Neural cell (in vitro differentiated cells): ENCODE measurements at regions not wholly inside any gene's neighbourhood (a gene's known extent, or its start where the extent isn't known, plus 50 kb on each side); places are given as distances from the start of the nearest gene placed in this dataset.

ENCODE experiments used
- POLR2AphosphoS5 ChIP-seq: IDR thresholded peaks from 2 replicates; pipeline ENCODE4 v1.6.1; 2012
- TF ChIP-seq, protein P1 (sequence below): fragments of 450-650 bp; IDR thresholded peaks from 2 replicates; pipeline ENCODE4 v1.5.1; 2014; ENCODE audit warnings: antibody characterized with exemption, mild to moderate bottlenecking, moderate library complexity; ENCODE audit not compliant: poor library complexity, severe bottlenecking
- TF ChIP-seq, protein P2 (sequence below): IDR thresholded peaks from 2 replicates; pipeline ENCODE4 v1.6.1; 2012; ENCODE audit warnings: borderline replicate concordance

DNA sequence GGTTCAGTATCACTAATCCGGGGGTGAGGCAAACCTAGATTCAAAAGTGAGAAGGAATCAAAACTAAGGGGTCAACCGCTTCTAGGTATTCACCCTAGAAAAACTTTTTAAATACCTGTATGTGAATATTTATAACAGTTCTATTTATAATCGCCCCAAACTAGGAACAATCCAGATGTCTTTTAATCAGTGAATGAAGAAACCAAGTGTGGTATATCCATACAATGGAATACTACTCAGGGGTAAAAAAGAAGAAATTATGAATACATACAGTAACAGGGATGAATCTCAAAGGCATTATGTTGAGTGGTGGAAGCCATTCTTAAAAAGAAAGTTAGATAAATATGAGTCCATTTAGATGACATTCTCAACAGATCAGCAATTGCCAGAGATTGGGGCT is 178.0 kb upstream of the BLID start:
- TF ChIP-seq, protein P1, sequence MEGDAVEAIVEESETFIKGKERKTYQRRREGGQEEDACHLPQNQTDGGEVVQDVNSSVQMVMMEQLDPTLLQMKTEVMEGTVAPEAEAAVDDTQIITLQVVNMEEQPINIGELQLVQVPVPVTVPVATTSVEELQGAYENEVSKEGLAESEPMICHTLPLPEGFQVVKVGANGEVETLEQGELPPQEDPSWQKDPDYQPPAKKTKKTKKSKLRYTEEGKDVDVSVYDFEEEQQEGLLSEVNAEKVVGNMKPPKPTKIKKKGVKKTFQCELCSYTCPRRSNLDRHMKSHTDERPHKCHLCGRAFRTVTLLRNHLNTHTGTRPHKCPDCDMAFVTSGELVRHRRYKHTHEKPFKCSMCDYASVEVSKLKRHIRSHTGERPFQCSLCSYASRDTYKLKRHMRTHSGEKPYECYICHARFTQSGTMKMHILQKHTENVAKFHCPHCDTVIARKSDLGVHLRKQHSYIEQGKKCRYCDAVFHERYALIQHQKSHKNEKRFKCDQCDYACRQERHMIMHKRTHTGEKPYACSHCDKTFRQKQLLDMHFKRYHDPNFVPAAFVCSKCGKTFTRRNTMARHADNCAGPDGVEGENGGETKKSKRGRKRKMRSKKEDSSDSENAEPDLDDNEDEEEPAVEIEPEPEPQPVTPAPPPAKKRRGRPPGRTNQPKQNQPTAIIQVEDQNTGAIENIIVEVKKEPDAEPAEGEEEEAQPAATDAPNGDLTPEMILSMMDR = no peak
- TF ChIP-seq, protein P2, sequence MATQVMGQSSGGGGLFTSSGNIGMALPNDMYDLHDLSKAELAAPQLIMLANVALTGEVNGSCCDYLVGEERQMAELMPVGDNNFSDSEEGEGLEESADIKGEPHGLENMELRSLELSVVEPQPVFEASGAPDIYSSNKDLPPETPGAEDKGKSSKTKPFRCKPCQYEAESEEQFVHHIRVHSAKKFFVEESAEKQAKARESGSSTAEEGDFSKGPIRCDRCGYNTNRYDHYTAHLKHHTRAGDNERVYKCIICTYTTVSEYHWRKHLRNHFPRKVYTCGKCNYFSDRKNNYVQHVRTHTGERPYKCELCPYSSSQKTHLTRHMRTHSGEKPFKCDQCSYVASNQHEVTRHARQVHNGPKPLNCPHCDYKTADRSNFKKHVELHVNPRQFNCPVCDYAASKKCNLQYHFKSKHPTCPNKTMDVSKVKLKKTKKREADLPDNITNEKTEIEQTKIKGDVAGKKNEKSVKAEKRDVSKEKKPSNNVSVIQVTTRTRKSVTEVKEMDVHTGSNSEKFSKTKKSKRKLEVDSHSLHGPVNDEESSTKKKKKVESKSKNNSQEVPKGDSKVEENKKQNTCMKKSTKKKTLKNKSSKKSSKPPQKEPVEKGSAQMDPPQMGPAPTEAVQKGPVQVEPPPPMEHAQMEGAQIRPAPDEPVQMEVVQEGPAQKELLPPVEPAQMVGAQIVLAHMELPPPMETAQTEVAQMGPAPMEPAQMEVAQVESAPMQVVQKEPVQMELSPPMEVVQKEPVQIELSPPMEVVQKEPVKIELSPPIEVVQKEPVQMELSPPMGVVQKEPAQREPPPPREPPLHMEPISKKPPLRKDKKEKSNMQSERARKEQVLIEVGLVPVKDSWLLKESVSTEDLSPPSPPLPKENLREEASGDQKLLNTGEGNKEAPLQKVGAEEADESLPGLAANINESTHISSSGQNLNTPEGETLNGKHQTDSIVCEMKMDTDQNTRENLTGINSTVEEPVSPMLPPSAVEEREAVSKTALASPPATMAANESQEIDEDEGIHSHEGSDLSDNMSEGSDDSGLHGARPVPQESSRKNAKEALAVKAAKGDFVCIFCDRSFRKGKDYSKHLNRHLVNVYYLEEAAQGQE = no peak
- TF ChIP-seq POLR2AphosphoS5 = no peak
